UCSD-AML1 (cell line): ENCODE measurements at regions not wholly inside any gene's neighbourhood (a gene's known extent, or its start where the extent isn't known, plus 50 kb on each side); places are given as distances from the start of the nearest gene placed in this dataset.

Source experiments
- DNase-seq: peaks from one replicate; lab custom pipeline; 2025; ENCODE audit not compliant: unreplicated experiment; lab: John Stamatoyannopoulos, UW

DNA sequence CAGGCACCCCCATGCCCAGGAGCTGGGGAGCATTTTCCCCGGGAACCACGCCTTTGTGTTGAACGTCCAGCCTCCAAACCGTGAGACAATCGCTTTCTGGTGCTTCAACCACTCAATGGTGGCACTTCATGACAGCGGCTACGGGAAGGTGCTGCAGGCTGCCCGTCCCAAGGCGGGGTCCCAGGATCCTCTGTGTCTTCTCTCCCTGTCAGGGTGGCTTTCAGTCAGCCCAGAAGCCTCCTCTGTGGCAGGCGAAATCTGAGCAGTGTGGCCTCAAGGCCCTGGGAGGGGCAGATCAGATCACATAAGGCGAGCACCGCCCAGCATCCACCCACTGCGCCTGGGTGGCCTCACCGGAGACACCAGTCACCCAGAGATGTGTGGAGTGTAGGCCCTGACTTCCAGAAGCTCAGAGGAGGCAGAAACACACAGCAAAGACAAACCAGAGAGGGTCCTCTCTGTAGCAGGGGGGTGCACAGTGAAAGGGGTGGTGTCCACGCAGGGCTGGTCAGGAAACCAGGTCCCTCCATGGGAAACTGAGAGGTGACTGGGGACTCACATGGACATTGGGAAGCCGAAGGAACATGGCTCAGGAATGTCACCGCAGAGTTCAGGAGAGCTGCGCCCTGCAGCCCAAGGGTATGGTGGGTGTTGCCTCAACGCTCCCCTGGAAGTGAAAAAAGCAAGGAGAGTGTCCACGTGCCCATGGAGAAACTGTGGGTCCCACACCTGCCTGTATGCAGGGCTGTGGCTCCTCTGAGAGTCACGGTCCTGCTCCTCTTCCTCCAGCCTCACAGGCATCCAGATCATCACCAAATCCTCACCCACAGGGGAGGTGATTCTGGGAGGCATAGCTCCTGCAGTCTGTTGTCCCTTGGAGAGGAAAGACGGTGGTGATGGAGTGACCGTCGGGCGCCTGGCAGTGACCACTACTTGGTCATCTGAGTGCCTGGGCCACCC is 1420.7 kb downstream of the TBC1D22A start:
- DNase-seq = no peak

DNA sequence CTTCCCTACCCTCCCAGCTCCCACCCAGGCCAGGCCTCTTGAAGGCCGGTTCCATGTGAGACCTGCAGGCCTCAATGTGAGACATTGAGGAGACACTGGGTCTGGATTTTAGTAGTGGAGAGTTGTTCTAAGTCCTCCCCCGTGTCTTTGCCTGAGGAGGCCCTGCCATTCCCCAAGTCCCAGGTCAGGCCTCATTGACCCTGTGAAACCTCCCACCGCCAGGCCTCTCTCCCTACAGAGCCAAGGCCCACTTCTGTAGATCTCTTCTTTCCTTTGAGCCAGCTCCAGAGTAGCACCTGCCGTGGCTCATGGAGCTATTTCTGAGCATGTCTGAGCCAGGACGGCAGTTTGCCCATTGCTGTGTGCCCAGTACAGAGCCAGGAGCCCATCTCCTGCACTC is 1419.6 kb downstream of the TBC1D22A start:
- DNase-seq = no peak

DNA sequence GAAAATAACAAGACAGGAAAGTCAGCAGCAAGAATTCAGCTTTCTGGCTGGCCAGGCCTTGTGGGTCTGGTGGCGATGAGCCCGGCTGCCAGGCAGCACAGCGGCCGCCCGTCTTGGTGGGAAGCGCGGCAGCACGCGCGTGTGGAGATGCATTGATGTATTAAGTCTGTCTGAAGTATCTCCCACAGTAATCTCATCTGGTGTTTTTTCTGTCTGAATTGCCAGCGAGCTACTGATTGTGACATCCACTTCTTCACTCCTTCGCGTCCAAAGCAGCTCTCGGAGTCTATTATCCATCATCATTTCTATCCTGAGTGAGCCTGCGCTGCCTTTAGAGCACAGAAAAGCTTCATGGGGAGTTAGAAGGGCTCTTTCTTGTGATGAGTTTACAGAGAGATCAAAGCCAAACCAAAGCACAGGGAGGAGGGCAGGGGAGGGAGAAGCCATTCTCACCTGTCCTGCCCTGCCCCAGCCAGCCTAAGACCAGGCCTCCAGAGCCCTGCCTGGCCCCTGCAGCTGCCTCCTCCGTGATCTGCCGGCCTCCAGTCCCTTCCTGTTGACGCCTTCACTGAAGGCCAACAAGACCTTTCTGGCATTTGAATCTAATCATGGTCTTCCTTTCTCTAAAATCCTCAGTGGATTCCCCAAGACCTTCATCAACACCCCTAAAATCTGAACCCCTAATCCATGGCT is 1419.0 kb downstream of the TBC1D22A start:
- no peak for DNase-seq

DNA sequence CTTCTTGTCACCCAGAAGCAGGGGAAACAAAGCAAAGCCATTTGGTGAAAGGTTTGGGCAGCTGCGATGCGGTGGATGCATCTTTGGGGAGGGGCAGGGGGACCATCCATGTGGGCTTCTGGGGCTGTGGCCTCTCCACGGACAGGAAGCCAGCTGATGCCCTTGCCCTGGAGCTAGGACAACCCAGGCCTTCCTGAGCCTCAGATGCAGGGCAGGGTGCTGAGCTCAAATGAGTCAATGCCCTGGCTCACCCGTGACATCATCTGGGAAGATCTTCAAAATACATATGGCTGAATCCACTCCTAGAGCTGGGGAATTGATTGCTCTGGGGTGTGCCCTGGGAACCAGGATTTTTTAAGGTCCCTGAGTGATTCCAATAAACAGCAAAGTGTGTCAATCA is 1418.2 kb downstream of the TBC1D22A start:
- DNase-seq = no peak

DNA sequence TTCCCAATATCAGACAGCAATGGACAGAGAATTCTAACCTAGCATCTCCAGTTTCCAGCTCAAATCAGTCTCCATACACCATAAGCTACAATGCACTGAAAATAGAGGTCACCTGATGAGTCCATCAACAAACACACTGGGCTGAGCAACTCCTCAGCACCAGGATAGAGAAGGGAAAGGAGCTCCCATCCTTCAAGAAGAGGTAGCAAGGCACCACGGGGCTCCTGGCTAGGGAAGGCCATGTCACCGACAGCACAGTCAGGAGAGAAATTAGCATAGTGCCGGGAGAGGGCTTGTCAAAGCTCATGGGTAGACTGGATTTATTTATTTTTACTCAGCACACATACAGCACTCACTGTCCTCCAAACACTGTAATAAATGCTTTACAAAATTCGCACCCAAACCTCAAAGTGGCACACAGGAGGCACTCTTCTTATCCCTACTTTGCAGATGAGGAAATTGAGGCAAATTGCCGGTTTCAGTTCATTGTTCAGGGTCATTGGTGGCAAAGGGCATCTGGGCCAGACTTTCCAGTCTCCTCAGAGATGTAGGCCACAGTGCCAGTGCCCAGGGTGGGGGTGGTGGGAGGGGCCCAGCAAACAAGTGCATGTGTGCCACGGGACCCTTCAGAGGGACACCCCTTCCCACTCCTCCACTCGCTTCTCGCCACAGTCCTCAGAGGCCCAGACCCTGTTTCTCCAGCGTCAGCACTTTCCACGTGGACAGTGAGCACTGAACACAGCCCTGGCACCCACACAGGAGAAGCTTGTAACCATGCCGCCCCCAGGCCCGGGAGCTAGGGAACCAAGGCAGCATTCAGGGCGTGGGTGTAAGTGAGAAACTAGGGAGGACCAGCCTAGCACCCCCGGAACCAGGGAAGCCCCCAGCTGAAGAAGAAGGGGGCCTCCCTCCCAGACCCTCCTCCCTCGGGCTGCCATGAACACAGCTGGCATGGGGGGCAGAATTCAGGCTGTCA is 1417.4 kb downstream of the TBC1D22A start:
- no peak for DNase-seq

DNA sequence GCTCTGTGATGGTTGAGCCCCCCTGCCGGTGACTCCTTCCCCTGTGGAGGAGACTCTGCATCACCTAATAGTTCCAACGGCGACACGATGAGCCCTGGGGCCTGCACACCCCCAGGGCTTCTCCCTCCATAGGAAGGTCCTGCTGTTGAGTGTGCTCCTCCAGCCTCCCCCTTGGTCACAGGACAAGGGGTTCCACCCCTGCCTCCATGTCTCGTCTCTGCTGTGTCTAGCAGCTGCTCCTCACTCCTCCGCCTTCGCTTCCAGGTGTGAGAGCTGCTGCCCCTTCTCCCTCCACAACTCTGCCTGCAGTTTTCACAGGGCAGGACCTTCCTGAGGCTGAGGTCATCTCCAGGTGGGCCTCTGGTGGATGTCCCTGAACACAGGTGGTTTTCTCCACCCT is 1416.1 kb downstream of the TBC1D22A start:
- no peak for DNase-seq

DNA sequence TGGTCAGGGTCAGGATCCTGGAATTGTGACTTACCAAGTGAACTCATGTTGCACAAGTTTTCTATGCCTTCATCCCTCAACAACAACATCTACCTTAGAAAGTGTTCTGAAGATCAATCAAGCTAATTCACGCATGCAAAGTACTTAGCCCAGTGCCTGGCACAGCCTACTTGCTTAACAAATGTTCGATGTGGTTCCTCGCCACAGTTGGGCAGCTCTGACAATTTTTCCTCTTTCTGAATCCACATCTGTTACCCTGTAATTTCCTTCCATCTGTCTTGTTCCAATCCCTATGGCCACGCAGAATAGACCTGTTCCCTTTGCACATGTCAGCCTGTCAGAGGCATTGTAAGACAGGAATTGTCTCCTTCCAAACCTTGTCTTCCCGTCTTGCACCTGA is 1415.2 kb downstream of the TBC1D22A start:
- no peak for DNase-seq

DNA sequence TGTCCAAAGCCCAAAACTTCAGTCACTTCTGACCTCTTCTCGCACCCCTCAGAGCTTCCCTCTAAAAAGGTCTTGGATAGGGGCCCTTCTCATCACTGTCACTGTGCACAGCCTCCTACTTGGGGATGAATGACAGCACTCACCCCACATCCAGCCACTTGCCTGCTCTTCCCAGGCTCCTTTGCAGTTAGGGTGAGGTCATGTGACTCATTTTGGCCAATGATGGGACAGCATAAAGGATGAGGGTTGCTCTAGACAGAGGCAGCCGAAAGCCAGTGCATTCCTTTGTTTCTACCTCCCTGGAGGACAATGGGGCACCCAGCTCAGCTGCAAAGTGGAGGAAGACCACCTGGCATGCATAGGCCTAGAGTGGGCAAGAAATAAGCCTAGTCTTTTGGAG is 1413.3 kb downstream of the TBC1D22A start:
- no peak for DNase-seq

DNA sequence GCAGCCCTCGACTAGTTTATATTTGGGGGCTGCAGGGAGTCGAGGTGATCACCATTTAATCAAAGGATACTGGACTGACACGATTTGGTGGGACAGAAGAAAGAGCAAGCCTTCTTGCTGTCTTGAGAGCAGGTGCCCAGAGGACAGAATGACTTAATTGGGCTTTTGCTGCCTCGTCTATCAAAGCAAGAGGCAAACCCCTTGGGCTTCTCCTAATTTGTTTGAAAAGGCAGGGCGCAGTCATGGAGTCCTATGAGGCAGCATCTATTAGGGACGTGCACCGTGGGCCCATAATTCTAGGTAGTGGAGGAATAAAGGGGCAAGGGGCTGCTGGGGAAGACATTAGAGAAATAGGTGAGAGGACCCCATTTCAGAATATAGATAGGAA is 1411.3 kb downstream of the TBC1D22A start:
- DNase-seq = no peak

DNA sequence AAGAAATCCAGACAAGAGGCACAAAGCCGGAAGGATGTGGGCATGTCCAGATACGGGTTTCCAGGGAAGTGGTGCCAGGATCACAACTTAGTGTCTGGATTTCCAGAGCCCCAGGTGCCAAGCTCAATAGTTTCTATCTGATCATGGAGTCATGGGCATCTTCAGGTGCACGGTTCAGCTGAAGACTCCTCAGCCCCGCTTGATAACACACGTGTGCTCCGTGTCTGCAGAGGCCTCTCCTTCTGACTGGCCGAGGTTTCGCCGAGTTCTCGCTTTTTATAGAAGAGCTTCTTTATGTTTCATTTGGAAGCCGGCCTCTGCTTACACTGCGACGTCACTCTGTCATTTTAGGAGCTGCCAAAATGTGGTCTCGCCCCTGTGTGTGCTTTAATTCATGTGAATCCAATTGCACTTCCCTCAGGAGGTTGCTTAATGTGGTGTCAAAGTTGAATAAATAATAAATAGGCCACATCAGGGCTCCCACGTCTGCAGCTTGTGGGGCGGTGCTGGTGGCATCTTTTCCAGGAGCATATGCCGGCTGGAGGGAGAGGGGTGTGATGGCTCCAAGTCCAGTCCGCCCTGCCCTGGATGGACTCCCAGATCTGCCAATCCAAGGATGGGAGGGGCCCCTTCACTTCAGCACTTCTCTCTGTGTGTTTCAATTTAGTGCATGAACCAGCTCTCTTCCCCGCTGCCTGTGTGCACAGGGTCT is 1410.8 kb downstream of the TBC1D22A start:
- no peak for DNase-seq

DNA sequence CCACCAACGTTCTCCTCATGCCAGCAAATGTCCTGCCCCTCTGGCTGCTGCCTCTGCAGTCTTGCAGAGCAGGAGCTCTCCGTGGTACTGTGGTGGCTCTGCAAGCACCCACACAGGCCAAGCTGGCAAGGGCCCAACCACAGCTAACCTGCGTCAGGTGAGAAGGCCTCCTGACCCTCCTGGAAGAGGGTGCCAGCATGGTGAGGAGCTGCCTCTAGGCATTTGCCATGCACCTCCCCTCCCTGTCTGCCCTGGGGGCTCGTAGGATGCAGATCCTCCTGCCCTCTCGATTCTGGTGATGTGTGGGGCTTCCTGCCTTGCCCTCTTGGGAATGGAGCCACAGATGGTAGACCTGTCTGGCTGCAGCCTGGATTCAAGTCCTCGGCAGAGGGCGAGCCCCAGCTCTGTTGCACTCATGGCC is 1408.8 kb downstream of the TBC1D22A start:
- DNase-seq = no peak

DNA sequence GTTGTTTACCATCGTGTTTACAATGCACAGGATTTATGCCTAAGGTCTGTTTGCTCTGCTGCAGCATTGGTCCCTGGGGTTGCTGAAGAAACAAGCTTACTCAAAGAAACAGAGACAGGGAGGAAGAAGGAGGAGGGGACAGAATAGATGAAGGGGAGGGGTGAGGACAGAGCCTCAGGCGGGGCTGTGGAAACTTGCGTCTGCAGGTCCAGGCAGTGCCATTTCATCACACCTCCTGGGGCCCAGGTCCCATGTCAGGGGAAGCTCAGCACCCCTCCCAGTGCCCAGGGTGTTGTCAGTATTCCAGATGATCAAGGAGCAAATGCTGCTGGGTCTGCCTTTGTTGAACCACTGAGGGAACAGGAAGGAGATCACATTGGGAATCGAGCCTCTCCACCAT is 1406.8 kb downstream of the TBC1D22A start:
- DNase-seq = no peak

DNA sequence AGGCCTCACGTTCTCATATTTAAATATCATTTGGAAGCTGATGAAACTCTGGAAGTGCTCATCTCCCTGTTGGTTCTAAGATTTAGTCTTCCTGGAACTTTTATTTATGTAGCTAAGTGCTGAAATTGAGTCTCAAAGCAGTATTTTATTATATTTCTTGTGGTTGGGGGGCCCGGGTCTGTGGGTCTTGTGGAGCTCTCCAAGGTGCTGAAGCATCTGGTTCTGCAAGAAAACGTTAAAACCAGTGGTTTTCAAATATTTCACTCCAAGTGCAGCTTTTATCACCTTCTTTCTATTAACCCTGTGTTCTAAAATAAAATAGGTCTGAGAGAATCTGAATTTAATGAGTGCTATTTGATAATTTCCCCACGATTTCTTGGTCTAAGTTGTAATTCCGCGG is 1404.8 kb downstream of the TBC1D22A start:
- DNase-seq = no peak

DNA sequence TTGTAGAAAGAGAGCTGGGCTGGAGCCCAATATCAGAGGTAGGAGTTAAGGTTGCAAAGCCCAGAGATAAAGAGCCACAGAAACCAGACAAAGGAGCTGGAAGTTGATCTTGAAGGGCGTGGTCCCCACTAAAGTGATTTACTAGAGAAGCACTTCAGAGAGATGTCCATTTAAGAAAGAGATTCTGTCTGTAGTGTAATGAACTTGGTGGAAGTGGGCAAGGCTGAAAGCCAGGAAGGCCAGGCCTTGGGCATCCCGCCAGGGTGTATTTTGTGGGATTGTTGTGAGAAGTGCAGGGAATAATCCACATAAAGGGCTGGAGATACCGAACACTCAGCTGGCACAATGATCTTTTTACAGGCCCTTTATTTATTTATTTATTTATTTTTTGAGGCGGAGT is 1398.8 kb downstream of the TBC1D22A start:
- DNase-seq = no peak

DNA sequence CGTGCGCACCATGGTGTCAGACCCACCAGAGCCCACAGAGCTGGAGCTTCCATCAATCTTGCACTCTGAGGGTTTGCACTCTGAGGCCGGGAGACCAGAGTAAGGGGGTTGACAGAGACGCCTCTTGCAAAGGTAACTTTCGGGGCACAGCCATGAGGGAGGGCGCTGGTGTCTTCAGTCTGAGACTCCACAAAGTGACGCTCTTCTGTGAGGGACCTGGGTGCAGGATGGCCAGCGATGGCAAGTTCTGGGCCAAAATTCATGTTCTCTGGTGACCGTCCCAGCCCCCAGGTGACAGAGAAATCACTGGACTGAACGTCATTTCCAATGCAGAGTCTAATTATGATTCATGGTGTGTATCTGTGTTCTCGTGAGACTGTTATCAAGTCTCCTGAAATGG is 1395.2 kb downstream of the TBC1D22A start:
- DNase-seq = no peak

DNA sequence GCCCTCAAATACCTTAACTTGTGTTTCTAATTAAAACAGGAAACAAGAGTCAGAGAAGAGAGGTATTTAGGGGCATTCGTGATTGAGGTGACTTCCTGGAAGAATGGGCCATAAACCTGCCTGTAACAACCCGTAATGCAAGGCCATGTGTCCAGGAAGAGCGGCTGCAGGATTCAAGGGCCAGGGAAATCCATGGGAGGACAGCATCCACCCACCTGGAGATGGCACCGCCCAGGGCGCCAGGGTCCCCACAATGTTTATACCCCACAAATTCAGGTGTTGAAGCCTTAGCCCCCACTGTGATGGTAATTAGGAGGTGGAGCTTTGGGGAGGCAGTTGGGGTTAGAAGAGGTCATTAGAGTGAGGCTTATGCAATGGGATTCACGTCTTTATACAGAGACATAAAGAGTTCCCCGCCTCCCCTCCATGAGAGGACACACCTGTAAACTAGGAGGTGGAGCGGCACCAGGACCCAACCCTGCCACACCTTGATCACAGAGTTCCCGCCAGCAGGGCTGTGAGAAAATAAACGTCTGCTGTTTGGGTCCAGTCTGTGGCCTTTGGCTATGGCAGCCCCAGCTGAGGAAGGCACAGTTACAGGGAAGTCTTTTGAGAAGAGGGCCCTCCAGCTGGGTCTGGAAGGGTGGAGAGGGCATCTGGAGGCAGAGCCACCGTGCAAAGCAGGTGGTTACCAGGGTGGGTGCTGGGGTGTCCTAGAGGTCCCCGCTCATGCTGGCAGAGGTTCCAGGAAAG is 1394.3 kb downstream of the TBC1D22A start:
- no peak for DNase-seq

DNA sequence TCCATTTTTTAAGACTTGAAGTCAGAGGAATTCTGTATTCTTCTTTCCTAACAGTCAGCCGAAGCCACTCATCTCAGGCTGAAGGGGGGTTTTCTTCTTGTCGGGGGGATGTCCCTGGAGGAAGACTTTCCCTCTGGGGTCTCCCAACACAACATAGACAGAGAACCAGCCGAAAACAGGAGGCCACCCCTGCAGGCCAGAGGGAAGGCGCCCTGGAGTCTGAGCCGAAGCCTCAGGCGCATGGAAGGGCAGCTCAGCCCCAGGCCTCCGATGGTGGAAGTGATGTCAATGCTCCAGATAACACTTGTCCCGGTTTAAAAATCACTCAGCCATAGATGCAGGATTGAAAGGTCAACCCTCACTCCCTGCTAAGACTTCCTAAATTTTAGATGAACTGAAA is 1393.0 kb downstream of the TBC1D22A start:
- DNase-seq = no peak

DNA sequence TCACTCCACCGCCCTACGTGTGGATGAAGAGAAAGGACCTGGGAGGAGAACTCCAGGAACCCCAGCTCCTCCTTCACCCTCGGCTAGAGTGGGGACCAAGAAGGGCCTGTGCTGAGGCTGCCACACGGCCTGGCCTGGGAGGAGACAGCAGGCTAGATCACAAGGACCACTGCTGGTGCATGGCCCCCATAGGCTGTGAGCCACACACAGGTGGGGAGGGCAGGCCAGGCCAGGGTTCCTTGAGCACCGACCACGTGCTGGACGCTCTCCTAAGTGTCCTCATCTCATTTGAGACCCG is 1392.4 kb downstream of the TBC1D22A start:
- DNase-seq = no peak

DNA sequence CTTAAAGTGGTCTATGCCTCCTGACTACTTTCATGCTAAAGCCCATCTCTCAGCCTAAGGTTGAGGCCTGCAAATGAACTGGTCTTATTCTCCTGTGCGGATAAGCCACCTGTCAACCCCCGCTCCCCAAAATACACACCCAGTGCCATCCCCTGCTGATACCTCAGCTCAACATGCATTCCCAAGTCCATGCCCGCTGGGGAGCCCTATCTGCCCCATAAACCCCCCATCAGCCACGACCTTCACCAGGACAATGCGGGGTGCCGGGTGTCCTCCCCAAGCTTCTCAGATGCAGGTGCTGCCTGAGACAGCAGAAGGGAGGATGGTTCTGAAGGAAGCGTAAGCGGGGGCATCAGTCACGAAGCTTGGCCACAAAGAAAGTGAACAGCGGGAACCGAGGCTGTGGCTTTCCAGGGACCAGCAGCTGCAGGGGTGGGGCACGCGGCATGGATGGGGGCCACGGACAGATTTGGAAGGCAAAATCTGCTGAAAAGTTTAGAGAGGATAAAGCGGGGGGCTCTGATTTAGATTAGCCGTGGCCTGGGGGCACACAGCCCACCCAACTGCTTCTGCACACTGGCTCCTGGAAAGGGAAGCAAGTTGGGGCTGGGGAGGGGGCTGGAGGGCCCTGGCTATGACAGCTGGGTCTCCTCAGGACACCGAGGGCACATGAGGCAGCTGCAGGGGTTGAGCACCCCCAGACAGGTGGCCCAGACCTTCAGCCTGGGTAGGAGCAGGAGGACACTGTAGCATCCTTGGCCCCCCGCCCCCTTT is 1391.9 kb downstream of the TBC1D22A start:
- DNase-seq = no peak
